Left ventricle myocardium superior (tissue), 1 donor: ENCODE measurements at regions not wholly inside any gene's neighbourhood (a gene's known extent, or its start where the extent isn't known, plus 50 kb on each side); places are given as distances from the start of the nearest gene placed in this dataset.

Experiments
- ATAC-seq: fragments of 200-7000 bp; cut with Tn5 transposase; one replicate; pipeline ENCODE4 v1.9.1; 2020; ENCODE audit warnings: mild to moderate bottlenecking, moderate library complexity
- DNase-seq: peaks from one replicate; pipeline ENCODE4 v3.0.0-alpha.2; 2020
- intact Hi-C: fragments of 100-400 bp; cut with micrococcal nuclease; formaldehyde crosslinking; loops from one replicate; pipeline ENCODE4 v1.11.0; 2022
- donor health status: DM: no; HTN: yes; CAD: no; lungs with severe emphysema.

DNA sequence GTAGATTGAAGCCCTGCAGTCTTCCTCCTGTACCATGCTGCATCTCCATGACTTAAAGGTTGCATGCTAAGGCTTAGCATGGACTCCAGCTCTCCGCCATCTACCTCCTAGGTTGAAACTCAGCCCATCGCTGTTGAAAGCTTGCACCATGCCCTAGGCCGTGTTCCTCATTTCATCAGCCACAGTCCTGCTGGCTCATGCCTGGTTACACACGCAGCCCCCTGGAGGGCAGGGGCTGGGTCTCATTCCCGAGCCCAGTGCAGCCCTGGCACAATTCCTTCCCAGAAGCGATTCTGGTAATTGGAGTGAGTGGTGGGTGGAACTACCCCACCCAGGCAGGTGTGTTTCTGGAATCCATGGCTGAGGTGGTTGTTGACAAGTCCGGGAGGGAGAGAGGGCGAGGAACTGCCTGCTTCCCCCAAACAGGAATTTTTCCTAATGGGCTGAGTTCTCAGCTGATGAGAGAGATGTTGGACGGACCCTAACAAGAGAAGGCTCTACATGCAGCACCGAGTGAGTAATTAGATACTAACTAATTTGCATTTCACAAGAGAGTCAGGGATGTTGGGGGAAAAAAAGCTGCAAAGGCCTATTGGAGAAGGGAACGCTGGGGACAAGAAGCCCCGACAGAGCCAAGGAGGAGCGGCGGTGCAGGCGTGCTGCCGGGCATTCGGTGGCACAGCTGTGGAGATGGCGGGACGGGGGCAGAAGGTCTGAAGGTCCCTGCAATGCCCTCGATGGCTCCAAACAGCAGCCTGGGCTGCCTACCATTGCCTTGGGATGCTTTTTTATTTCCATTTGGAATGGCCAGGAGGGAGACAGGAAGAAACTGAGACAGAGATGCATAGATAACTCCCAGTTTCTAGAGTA, 92.3 kb upstream of the TLE3 start:
- no peak for ATAC-seq
- intact Hi-C loops: no loop called here

DNA sequence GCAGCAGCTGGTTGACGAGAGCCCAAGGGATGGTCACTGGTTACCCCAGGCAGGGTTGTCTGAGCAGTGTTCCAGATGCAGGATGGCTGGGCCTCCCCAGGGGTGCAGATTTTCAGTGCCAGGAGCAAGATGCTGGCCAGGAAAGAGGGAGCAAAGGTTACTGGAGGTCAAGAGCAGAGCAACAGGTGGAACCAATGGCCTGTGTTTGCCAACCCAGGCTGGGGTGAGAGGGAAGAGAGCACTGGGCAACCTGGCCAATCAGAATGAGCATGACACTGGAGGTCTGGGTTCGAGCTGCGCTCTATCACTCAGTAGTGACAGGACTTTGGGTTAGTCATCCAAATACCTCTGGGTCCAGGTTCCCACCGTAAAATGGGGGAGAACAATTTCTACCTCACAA, 90.6 kb upstream of the TLE3 start:
- intact Hi-C loops: no loop called here
- DNase-seq (no peak), ATAC-seq (no peak)

More for the DNA sequence above, 92.3 kb upstream of the TLE3 start:
- no peak for DNase-seq

DNA sequence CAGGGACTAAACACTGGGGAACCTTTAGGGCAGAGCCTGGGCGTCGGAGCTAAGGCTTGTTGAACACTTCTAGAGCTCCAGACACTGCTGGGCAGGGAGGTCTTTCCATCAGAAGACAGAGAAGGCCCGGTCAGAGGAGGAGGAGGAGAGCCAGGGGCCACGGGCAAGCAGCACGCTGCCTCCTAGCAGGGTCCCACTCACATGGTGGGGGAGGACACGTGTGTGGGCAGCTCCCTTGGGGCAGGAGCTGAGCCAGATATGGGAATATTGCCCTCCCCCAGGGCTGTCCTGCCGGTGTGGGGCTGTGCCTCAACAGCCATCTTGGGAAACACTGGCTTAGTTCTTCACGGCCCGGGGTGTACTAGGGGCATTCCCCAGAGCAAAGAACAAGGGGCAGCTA, 89.6 kb upstream of the TLE3 start:
- no peak for ATAC-seq
- intact Hi-C loops: no loop called here
- no peak for DNase-seq

DNA sequence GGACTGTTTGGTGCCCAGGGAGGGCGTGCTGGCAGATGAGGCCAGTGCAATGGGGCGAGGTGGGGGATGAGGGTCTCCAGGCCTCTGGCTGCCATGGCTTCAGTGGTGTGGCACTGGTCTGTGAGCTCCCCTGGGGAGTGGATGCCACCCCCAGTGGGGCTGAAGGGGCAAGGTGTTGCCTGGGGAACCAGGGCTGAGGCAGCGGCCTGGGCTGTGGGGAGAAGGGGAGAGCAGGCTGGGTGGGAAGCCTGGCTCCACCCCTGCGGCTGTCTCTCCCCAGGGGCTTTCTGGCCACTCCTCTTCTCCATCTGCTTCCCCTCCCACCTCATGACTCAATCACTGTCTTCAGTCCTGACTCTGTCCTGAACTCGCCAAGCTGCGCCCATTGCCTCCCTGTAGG, 88.4 kb upstream of the TLE3 start:
- ATAC-seq (no peak), DNase-seq (no peak)
- intact Hi-C loops: no loop called here

DNA sequence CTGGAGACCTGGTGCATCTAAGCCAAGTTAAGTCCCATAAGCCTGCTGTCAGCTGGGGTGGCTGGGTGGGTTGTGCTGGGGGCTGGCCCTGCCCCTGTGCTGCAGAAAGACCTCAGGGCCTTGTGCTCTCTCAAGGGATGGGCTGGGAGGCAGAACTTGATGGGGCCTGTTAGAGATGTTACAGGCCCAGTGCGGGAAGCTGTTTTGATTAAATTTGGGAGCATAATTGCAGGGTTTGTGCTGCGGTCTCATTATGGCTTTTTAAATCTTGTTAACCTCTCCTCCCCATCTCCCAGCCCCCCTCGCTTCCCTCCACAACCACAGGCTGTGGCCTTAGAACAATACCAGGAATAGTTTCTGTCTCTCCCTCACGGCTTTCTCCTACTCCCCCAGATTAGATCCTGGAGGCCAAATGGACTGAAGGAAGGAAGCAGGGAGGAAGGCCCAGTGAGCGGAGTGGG, 87.6 kb upstream of the TLE3 start:
- ATAC-seq (no peak), DNase-seq (no peak)
- intact Hi-C loops: no loop called here

DNA sequence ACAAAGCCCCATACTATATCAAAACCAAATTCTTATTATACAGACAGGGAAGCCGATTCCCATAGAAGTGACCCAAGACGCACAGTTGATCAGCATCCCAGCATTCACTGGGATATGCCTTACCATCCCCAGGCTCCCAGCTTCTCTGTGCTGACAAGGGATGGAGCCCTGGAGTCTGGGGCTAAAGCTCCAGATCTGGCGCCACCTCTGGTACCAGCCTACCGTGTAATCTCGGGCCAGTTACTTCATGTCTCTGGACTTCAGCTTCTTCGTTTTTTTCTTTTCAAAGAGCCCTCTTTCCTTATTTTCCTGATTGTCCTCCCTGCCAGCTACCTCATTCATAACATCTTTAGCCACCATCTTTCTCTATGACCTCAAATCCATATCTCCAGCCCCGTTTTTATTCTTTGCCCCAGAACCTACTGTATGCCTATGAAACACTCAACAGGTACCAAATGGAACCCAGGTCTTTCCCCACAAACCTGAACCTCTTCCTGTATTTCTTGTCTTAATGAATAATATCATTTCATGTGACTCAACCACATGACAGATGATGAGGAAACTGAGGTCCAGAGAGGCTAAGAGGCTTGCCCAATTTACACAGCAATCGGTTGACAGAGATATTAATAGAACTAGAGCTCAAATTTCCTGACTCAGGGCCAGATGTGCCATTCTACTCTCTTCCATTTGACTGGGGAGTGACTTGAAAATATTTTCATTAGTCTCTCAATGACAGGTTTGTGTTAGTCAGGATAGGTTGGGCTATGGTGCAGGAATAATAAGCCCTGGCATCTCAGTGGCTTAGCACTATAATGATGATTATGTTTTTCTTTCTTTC, 85.4 kb upstream of the TLE3 start:
- intact Hi-C loops: no loop called here
- DNase-seq: no peak
- ATAC-seq: no peak

DNA sequence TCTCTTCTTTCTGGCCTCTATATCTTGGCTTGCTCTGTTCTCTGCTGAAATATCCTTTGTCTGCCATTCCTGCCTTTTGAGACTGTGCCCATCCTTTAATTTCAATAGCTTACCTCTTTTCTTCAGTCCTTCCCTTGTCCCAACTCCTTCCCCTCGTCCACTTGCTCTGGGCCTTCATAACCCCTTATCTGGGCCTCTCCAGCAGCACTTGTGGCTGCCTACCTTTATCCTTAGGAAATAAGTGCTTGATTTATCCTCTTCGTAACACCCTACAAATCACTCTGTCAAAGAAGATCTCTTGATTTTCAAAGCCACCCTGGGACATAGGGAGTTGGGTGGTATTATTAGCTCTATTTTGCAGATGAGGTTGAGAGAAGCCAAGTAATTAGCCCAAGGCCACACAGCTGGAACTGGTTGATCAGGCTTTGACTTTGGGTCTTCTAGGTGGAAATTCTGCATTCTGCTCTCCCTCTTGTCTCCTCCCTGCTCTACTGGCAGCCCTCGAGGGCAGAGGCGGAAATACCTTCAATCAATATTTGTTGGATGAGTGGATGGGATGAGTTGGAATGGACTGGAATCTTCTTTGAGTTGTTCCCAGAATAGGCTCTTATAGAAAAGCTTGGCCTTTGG, 84.0 kb upstream of the TLE3 start:
- DNase-seq (no peak), ATAC-seq (no peak)
- intact Hi-C loops: no loop called here

DNA sequence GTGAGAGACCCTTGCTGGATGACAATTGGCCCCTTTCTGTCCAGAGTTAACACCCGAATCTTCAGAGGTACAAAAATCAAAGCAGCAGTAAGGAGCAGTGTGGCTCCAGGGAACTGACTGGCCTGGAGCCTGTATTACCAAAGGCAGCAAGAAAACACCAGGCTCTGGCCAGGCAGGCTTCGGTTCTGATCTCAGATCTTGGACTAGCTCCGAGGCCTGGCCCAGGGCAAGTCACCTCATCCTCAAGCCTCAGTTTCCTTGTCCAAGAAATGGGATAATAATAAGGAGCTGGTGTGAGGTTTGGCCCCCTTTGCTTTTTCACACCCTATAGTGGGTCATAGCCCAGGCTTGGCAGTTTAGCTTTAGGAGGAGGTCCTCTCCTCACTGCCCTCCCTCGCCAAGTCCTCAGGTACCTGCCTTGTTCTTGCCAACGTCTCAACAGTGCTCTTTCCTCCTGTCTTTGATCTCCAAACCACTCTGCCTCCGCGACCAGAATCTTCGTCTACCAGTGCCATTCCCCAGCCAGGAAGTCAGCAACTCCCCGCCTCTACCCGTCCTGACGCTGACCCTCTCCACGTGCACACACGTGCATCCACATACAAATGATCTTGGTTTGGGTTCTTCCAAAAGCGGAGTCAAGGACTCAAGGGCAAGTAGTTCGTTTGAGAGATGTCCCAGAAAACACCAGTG, 82.6 kb upstream of the TLE3 start:
- ATAC-seq: no peak
- no peak for DNase-seq
- intact Hi-C loops: no loop called here

DNA sequence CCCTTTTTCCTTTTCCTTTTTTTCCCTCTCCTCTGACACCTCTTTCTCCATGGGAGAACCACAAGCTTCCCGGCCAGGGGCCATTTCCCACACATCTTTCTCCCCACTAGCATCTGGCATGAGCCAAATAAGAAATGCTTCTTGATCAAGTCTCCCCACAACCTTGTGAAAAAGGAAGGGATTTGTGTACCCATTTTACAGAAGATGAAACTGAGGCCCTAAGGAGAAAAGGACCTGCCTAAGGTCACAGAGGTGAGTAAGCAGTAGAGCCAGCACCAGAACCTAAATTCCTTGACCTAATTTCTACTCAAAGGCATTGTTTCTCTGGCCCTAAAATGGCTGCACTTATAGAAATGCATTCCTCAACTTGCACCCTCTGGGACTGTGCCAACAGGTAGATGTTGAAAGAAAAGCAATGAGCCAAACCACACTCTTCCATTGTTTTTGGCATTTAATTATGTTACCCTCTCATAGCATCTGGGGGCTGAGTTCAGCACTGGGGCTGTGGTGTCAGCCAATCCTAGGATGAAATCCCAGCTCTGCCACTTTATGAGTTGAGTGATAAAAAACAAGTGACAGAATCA, 81.7 kb upstream of the TLE3 start:
- intact Hi-C loops: no loop called here
- DNase-seq: no peak
- ATAC-seq: no peak

DNA sequence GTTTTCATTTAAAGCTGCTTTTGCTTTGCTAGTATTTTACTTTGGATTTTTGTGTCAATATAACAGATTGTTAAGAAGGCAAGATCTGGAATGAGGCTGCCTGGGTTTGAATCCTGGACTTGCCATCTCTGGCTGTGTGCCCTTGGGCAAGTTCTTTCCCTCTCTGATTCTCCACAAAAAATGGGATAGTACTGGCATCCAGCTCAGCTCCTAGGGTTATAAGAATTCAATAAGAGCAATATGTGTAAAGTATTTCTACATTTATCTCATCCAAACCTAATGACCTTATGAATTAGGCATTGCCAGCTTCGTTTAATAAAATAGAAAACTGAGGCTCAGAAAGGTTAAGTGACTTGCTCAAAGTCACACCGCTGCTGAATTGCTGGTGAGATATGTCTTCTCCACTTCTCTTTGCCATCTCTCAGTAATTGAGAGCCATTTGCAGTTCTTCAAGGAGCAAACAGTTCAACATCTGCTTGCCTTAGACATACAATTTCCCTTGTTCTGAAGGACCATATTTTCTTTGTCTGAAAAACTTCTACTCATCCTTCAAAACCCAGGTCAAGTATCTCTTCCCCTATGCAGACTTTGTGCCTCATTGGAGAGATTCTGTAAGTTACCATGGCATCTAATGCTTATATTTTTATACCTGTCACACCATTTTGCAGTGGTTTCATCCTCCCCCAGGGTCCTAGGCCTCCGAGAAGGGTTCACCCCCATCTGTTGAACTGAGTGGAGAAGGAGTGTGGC, 80.8 kb upstream of the TLE3 start:
- ATAC-seq: no peak
- intact Hi-C loops: no loop called here
- no peak for DNase-seq

DNA sequence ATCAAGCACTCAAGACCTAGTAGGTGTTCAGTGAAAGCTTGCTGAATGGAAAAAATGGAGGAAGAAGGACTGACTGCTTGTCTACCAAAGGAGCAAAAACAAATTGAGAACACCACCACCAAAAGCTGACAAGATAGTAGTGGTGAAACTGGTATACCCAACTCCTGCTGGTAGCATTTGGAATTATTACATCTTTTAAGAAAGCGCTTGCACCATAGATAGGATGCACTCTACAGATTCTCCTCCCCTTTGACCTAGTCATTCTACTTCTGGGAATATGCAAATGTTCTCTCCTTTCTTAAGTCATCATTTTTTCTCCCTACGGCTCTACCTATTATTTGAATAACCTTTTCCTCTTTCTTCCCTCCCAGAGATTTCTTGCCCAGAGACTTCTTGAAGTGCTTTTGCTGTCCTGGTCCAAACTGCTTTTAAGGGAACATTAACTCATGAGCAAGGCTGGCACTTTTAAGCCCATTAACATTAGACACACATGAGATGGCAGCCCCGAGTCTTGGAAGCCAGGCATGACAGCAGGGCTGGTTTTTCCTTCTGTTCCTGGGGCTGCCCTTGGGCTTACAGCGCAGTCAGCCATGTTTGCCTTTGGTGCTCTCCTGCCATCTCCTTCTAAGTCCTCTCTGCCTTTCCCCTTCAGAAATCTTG, 75.0 kb upstream of the TLE3 start:
- ATAC-seq: no peak
- no peak for DNase-seq
- intact Hi-C loops: no loop called here

DNA sequence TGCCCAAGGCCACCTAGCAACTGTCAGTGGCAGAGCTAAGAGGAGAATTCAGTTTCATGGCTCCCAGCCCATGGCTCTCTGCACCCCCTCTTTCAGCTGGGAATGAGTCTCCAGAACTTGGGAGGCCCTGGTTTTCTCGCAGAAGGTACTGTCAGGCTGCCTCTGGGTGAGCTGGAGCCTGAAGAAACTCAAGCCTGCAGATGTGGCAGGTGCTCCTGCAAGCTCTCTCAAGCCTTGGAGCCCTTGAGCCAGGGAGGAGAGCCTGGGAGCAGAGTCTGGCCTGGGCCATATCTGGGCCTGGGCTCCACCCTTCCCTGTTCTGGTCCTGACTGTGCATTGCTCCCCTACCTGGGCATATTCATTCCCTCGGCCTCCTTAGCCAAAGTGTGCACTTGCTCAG, 74.4 kb upstream of the TLE3 start:
- DNase-seq (no peak), ATAC-seq (no peak)
- intact Hi-C loops: no loop called here

DNA sequence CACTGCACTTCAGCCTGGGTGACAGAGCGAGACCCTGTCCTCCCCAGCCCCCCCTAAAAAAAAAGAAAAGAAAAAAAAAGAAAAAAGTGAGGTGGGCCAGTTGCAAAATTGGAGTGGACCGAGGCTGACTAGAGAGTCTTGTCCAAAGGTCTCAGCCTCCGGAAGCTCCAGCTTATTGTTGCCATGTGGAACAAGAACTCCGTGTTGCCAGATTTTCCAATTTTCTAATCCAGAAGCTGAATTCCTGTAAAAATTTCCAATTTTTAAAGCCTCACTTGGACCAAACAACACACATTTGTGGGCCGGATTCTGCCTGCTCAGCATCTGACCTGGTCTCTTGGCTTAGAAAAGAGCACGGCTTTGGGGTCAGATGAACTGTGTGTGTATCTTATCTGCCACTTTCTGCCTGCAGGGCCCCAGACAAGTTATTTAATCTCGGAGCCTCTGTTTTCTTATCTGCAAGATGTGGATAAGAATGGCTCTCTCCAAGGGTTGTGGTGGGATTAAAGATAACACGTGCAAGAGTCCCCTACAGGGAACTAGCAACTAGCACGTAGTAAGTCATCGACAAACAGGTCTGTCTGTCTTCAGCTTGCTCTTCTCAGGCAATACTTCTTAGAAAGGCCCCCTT, 73.7 kb upstream of the TLE3 start:
- intact Hi-C loops: no loop called here
- ATAC-seq: no peak
- DNase-seq: no peak

DNA sequence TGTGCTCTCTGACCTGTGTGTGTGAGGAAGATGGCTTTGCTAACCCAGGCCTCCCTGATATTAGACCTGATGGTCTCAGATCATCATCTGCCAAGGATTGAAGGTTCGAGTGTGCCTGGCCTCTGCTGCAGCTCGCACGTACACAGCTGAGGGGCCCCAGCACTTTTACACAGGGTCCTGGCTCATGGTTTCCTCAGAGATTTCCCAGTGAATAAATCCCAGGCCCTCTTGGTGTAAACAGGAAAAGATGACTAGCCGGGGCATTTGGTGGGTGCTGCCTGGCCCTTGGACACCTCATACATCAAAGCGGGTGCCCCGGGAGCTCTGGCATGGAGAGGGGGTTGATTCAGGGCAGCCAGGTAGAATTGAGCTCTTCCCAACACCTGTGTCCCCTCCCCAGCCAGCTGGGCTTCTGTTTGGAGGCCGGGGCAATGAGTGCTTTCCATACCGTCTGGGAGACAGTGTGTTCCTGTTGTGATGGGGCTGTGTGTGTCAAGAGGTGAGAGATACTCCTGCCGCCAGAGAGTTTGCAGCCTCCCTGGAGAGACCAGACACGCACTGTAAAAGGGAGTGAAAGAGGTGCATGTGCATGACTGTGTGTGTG, 72.5 kb upstream of the TLE3 start:
- intact Hi-C loops: no loop called here
- ATAC-seq: no peak
- no peak for DNase-seq

DNA sequence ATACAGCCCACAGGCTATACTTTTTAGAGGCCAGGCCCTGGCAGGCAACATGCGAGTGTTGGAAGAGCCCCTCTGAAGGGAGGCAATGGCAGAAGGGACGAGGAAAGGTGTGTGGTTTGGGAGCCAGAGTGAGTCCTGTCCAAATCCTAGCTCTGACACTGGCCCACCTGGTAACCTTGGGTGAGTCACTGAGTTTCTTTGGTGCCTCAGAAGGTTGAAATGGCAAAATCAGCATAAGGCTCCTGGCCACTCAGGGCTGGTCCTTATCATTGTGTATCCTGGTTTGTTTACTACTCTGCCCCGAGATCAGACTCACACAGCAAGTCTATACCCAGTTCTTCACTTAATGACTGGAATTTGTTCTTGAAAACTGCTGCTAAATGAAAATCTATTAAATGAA, 71.4 kb upstream of the TLE3 start:
- DNase-seq (no peak), ATAC-seq (no peak)
- intact Hi-C loops: no loop called here

DNA sequence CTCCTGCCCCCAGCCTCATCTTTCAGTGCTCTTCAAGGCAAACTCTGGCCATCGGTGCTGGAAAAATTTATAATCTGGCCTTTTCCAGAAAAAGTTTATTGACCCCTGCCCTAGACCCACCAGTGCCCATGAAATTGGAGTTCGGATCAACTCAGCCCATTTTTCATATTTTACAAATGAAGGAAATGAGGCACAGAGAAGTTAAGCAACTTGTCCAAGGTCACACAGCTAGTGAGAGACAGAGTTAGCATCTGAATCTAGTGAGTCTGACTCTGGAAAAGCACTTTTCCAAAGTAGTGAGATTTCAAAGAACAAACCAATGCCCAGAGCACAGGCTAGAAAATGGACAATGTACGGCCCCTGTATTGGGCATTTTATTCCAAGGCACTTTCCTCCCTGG, 69.4 kb upstream of the TLE3 start:
- intact Hi-C loops: no loop called here
- ATAC-seq: no peak

DNA sequence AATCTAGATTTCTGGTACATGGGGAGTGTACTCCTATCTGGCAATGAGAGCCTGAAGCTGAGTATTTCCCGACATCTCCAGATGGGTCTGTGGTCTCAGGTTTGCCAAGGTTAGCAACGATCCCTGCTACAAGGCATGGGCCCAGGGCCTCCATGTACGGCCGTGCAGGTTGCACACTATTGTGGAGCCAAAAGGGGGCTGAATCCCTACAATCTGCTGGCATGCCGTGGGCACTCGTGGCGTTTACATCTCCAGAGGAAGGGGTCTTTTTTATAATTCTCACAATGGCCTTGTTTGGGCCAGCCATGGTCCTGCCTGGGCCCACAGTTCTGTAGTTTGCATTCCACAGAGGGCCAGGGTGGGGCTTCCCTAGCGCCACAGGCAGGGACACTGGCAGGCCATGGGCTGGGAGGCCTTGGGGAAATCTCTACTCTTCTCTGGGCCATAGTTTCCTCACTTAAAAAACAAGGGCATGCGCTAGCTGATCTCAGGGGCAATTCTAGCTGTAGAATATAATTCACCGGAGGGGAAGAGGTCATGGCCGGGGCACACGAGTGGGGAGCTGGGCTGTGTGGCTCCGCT, 68.9 kb upstream of the TLE3 start:
- no peak for ATAC-seq
- intact Hi-C loops: no loop called here

More for the DNA sequence above, 69.4 kb upstream of the TLE3 start:
- no peak for DNase-seq

More for the DNA sequence above, 68.9 kb upstream of the TLE3 start:
- DNase-seq: no peak
